ENCODE measurements at regions not wholly inside any gene's neighbourhood (a gene's known extent, or its start where the extent isn't known, plus 50 kb on each side); places are given as distances from the start of the nearest gene placed in this dataset.

GRCh38 chr3:164577667-164578210 lies 500.6 kb downstream of the SI start:
- no peaks in the 10 kb centered on the region for H3K4me1 ChIP-seq (ENCODE audit: low read depth)
- no peaks in the 10 kb centered on the region for H3K9me3 ChIP-seq
- DNase-seq = no peak
- ATAC-seq = no peak
- no peaks in the 10 kb centered on the region for H3K36me3 ChIP-seq (ENCODE audit: low read depth)
- H3K4me3 ChIP-seq = no peak overlapping the region
- intact Hi-C loops (cut with DNase I, micrococcal nuclease) = no loop called here
- TF ChIP-seq, protein P1, sequence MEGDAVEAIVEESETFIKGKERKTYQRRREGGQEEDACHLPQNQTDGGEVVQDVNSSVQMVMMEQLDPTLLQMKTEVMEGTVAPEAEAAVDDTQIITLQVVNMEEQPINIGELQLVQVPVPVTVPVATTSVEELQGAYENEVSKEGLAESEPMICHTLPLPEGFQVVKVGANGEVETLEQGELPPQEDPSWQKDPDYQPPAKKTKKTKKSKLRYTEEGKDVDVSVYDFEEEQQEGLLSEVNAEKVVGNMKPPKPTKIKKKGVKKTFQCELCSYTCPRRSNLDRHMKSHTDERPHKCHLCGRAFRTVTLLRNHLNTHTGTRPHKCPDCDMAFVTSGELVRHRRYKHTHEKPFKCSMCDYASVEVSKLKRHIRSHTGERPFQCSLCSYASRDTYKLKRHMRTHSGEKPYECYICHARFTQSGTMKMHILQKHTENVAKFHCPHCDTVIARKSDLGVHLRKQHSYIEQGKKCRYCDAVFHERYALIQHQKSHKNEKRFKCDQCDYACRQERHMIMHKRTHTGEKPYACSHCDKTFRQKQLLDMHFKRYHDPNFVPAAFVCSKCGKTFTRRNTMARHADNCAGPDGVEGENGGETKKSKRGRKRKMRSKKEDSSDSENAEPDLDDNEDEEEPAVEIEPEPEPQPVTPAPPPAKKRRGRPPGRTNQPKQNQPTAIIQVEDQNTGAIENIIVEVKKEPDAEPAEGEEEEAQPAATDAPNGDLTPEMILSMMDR (IDR thresholded peaks at IDR 0.05) = no peak

DNA sequence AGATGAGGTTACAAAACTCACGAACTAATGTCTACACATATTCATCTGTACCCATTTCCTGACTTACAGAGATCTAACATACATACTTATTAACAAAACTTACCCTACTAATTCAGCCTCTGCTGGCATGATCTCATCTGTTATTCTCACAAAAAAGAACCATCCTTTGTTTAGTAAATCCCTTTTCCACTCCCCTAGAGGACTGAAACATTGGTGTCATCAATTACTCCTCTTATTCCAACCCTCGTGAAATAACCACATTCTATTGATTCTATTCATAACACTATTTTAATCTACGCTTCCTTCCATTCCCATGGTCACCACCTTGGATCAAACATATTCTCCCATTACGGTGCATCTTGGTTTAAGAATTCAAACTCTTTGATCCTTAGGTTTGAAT lies 505.9 kb downstream of the SI start:
- no peak for ATAC-seq
- Histone ChIP-seq H3K36me3 (ENCODE audit: low read depth) (no peaks in the 10 kb centered on the region), H3K4me3 (no peak overlapping the region), H3K9me3 (no peaks in the 10 kb centered on the region), H3K4me1 (ENCODE audit: low read depth) (no peaks in the 10 kb centered on the region)
- no peak for DNase-seq
- intact Hi-C loops (cut with DNase I, micrococcal nuclease) = no loop called here
- TF ChIP-seq, protein P1 (IDR thresholded peaks at IDR 0.05) = no peak

- TF ChIP-seq, protein P1 (IDR thresholded peaks at IDR 0.05) = no peak
- intact Hi-C loops (cut with DNase I, micrococcal nuclease) = no loop called here
- ATAC-seq = no peak
Observed at GRCh38 chr3:164550857-164551256, 527.4 kb downstream of the SI start.

GRCh38 chr3:164539215-164539614 lies 539.1 kb downstream of the SI start:
- Histone ChIP-seq H3K4me1 (ENCODE audit: low read depth) (no peaks in the 10 kb centered on the region), H3K9me3 (no peaks in the 10 kb centered on the region), H3K4me3 (no peak overlapping the region), H3K36me3 (ENCODE audit: low read depth) (no peaks in the 10 kb centered on the region)
- DNase-seq (no peak), ATAC-seq (no peak)
- intact Hi-C loops (cut with DNase I, micrococcal nuclease) = no loop called here
- TF ChIP-seq, protein P1 (IDR thresholded peaks at IDR 0.05) = no peak

More at GRCh38 chr3:164550857-164551256, 527.4 kb downstream of the SI start:
- no peaks in the 10 kb centered on the region for H3K4me1 ChIP-seq (ENCODE audit: low read depth)
- H3K4me3 ChIP-seq = no peak overlapping the region
- no peaks in the 10 kb centered on the region for H3K9me3 ChIP-seq
- no peak for DNase-seq
- H3K36me3 ChIP-seq (ENCODE audit: low read depth) = no peaks in the 10 kb centered on the region

DNA sequence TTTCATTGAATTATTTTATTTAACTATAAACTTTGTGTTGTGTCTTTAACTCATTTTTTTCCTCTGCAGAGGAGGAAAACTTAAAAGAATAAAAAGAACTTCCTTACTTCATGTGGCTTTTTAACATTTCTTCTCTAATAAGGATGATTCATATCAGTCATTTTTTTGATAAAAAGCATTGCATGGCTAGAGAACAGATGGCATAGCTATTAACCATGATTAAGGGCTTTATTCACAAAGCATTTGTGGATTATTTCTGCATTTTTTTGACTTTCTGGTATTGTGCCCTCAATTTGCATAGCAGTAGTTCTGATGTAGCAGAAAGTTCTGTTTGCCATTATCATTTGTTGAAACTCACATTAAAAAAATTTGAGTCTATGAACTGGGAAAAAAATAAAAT lies 540.8 kb downstream of the SI start:
- Histone ChIP-seq H3K4me3 (no peak overlapping the region), H3K9me3 (no peaks in the 10 kb centered on the region), H3K4me1 (ENCODE audit: low read depth) (no peaks in the 10 kb centered on the region), H3K36me3 (ENCODE audit: low read depth) (no peaks in the 10 kb centered on the region)
- TF ChIP-seq, protein P1 (IDR thresholded peaks at IDR 0.05) = no peak
- DNase-seq (no peak), ATAC-seq (no peak)
- intact Hi-C loops (cut with DNase I, micrococcal nuclease) = no loop called here

GRCh38 chr3:164533275-164533674 lies 545.0 kb downstream of the SI start:
- DNase-seq = no peak
- ATAC-seq = no peak
- TF ChIP-seq, protein P1 (IDR thresholded peaks at IDR 0.05) = no peak
- no peaks in the 10 kb centered on the region for H3K9me3 ChIP-seq
- no peaks in the 10 kb centered on the region for H3K4me1 ChIP-seq (ENCODE audit: low read depth)
- intact Hi-C loops (cut with DNase I, micrococcal nuclease) = no loop called here
- no peaks in the 10 kb centered on the region for H3K36me3 ChIP-seq (ENCODE audit: low read depth)
- no peak overlapping the region for H3K4me3 ChIP-seq
